ENCODE measurements at regions not wholly inside any gene's neighbourhood (a gene's known extent, or its start where the extent isn't known, plus 50 kb on each side); places are given as distances from the start of the nearest gene placed in this dataset.

DNA sequence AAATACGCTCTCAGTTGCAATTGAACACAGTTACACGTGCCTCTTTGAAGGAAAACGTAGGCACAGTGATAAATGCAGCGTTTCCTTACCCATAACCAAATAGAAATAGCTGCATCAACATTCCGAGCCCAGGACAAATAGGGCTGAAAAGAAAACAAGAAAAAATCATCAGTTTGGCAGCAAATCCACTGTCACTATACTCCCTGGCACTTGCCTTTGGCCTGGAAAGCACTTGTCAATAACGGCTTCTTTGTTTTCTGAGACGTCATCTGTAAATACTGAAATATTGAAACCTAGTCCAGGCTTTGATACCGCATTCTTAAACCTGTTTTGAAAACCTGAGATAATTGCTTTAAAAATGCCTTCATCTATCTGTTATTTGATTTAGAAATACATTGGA is 167.2 kb upstream of the AKR1E2 start:
- intact Hi-C loops (cut with micrococcal nuclease), result loop anchor here (5.0 to 10.0 kb wide), 7 partner anchors 109 to 1221 kb away; partner anchors contain the start of gene KLF6 (in 1 of the 2)

GRCh38 chr10:4656576-4657194 is 169.3 kb upstream of the AKR1E2 start:
- Mint-ChIP-seq H3K4me1 (peaks cover 0 to 11% (median 0%) of the 10 kb centered on the region in 7 donors), H3K27ac (no peak overlapping the region), H3K4me3 (no peak overlapping the region), H3K36me3 (no peaks in the 10 kb centered on the region), H3K27me3 (peaks cover 4 to 30% (median 8%) of the 10 kb centered on the region in 5 donors), H3K9me3 (no peaks in the 10 kb centered on the region)
- Histone ChIP-seq H3K4me1 (ENCODE audit: control insufficient read depth in 2 of 2, insufficient read depth in 2 of 2, low read length in 2 of 2) (no peaks in the 10 kb centered on the region), H3K27ac (ENCODE audit: low read depth, low read length) (no peak overlapping the region), H3K9me3 (ENCODE audit: control insufficient read depth in 2 of 3, low read length in 3 of 3) (no peaks in the 10 kb centered on the region), H3K27me3 (ENCODE audit: control insufficient read depth in 2 of 2, insufficient read depth in 2 of 2, low read length in 2 of 2) (no peaks in the 10 kb centered on the region), H3K36me3 (ENCODE audit: control insufficient read depth in 2 of 3, insufficient read depth in 3 of 3, low read length in 3 of 3) (no peaks in the 10 kb centered on the region), H3K4me3 (ENCODE audit: low read length) (no peak overlapping the region)
- ChIA-PET POLR2A (no interaction called here), CTCF (interaction anchor here (0.6 to 5.4 kb wide), 9 partner anchors 14 to 1464 kb away, joined by 3 to 33 read pairs (median 4); no protein-coding TSS in a partner anchor)
- intact Hi-C loops (cut with micrococcal nuclease), result loop anchor here (1.0 to 10.0 kb wide), 13 partner anchors 111 to 1463 kb away; partner anchors contain the start of gene KLF6 (in 1 of the 2)
- ATAC-seq (no peak), DNase-seq (peak in 8 of 9 donors; percentile 16 to 50 (median 36))

More for the DNA sequence above, 167.2 kb upstream of the AKR1E2 start:
- H3K4me3 ChIP-seq (ENCODE audit: low read length), result no peak overlapping the region
- H3K27me3 Mint-ChIP-seq, result peaks cover 8 to 42% (median 13%) of the 10 kb centered on the region in 5 donors
- DNase-seq (no peak), ATAC-seq (no peak)
- no peak overlapping the region for H3K4me3 Mint-ChIP-seq
- H3K27ac Mint-ChIP-seq, result no peak overlapping the region
- no peak overlapping the region for H3K27ac ChIP-seq (ENCODE audit: low read depth, low read length)
- POLR2A ChIA-PET, result no interaction called here
- H3K9me3 ChIP-seq (ENCODE audit: control insufficient read depth in 2 of 3, low read length in 3 of 3), result no peaks in the 10 kb centered on the region
- CTCF ChIA-PET, result interaction anchor here (0.6 to 5.4 kb wide), 5 partner anchors 22 to 1461 kb away, joined by 3 to 33 read pairs (median 5); no protein-coding TSS in a partner anchor
- H3K27me3 ChIP-seq (ENCODE audit: control insufficient read depth in 2 of 2, insufficient read depth in 2 of 2, low read length in 2 of 2), result no peaks in the 10 kb centered on the region
- no peaks in the 10 kb centered on the region for H3K4me1 ChIP-seq (ENCODE audit: control insufficient read depth in 2 of 2, insufficient read depth in 2 of 2, low read length in 2 of 2)
- no peaks in the 10 kb centered on the region for H3K9me3 Mint-ChIP-seq
- H3K4me1 Mint-ChIP-seq, result no peaks in the 10 kb centered on the region
- no peaks in the 10 kb centered on the region for H3K36me3 Mint-ChIP-seq
- no peaks in the 10 kb centered on the region for H3K36me3 ChIP-seq (ENCODE audit: control insufficient read depth in 2 of 3, insufficient read depth in 3 of 3, low read length in 3 of 3)

- no peaks in the 10 kb centered on the region for H3K36me3 ChIP-seq (ENCODE audit: control insufficient read depth in 2 of 3, insufficient read depth in 3 of 3, low read length in 3 of 3)
- no peak for ATAC-seq
- H3K36me3 Mint-ChIP-seq, result no peaks in the 10 kb centered on the region
- no peaks in the 10 kb centered on the region for H3K9me3 ChIP-seq (ENCODE audit: control insufficient read depth in 2 of 3, low read length in 3 of 3)
- H3K4me3 Mint-ChIP-seq, result no peak overlapping the region
- no peak overlapping the region for H3K27ac ChIP-seq (ENCODE audit: low read depth, low read length)
- intact Hi-C loops (cut with micrococcal nuclease), result loop anchor here (1.0 to 10.0 kb wide), 13 partner anchors 111 to 1463 kb away; partner anchors contain the start of gene KLF6 (in 1 of the 2)
- peaks cover 0 to 19% (median 0%) of the 10 kb centered on the region in 7 donors for H3K4me1 Mint-ChIP-seq
- H3K4me1 ChIP-seq (ENCODE audit: control insufficient read depth in 2 of 2, insufficient read depth in 2 of 2, low read length in 2 of 2), result no peaks in the 10 kb centered on the region
- ChIA-PET CTCF (interaction anchor here (0.6 to 1.3 kb wide), 2 partner anchors 9 to 1458 kb away, joined by 3 to 5 read pairs; no protein-coding TSS in a partner anchor), POLR2A (no interaction called here)
- H3K9me3 Mint-ChIP-seq, result no peaks in the 10 kb centered on the region
- DNase-seq, result no peak
- no peak overlapping the region for H3K4me3 ChIP-seq (ENCODE audit: low read length)
- peaks cover 4 to 26% (median 8%) of the 10 kb centered on the region in 5 donors for H3K27me3 Mint-ChIP-seq
- no peak overlapping the region for H3K27ac Mint-ChIP-seq
- H3K27me3 ChIP-seq (ENCODE audit: control insufficient read depth in 2 of 2, insufficient read depth in 2 of 2, low read length in 2 of 2), result no peaks in the 10 kb centered on the region
Observed at GRCh38 chr10:4655879-4656278, 170.1 kb upstream of the AKR1E2 start.

GRCh38 chr10:4655406-4655805 is 170.6 kb upstream of the AKR1E2 start:
- CTCF ChIA-PET, result interaction anchor here (0.5 to 1.3 kb wide), 4 partner anchors 9 to 1458 kb away, joined by 3 to 5 read pairs (median 4); no protein-coding TSS in a partner anchor

DNA sequence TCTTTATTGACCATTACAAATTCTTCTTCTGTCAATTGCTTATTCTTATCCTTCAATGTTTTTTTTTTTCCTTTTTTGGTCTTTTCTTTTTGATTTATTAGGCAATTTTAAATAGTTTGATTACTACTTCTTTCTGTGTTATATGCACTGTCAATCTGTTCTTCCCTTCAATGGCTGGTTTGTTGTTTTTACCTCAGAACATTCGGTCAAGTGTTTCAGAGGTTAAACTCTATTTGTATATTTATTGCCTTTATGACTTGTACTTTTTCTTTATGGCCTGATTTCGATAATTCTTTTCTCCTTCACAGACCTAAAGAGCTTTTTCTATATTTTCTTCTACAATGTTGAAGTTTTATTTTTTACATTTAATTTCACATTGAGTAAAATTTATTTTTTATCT is 171.5 kb upstream of the AKR1E2 start:
- ChIA-PET CTCF (interaction anchor here (0.6 to 1.3 kb wide), 4 partner anchors 24 to 1457 kb away, joined by 3 to 5 read pairs (median 4); no protein-coding TSS in a partner anchor), POLR2A (no interaction called here)
- H3K4me1 Mint-ChIP-seq, result peaks cover 0 to 24% (median 0%) of the 10 kb centered on the region in 7 donors
- Histone ChIP-seq H3K4me1 (ENCODE audit: control insufficient read depth in 2 of 2, insufficient read depth in 2 of 2, low read length in 2 of 2) (no peaks in the 10 kb centered on the region), H3K4me3 (ENCODE audit: low read length) (no peak overlapping the region), H3K36me3 (ENCODE audit: control insufficient read depth in 2 of 3, insufficient read depth in 3 of 3, low read length in 3 of 3) (no peaks in the 10 kb centered on the region), H3K27ac (ENCODE audit: low read depth, low read length) (no peak overlapping the region), H3K9me3 (ENCODE audit: control insufficient read depth in 2 of 3, low read length in 3 of 3) (no peaks in the 10 kb centered on the region), H3K27me3 (ENCODE audit: control insufficient read depth in 2 of 2, insufficient read depth in 2 of 2, low read length in 2 of 2) (no peaks in the 10 kb centered on the region)
- H3K36me3 Mint-ChIP-seq, result no peaks in the 10 kb centered on the region
- no peak for DNase-seq
- intact Hi-C loops (cut with micrococcal nuclease), result loop anchor here in 1 of 2 donors (10.0 kb wide), 4 partner anchors 410 to 870 kb away; partner anchors contain the start of gene KLF6
- H3K27me3 Mint-ChIP-seq, result peaks cover 0 to 15% (median 3%) of the 10 kb centered on the region in 5 donors
- H3K4me3 Mint-ChIP-seq, result no peak overlapping the region
- no peak overlapping the region for H3K27ac Mint-ChIP-seq
- H3K9me3 Mint-ChIP-seq, result no peaks in the 10 kb centered on the region
- no peak for ATAC-seq

More at GRCh38 chr10:4655406-4655805, 170.6 kb upstream of the AKR1E2 start:
- Mint-ChIP-seq H3K9me3 (no peaks in the 10 kb centered on the region), H3K27me3 (peaks cover 2 to 21% (median 8%) of the 10 kb centered on the region in 5 donors), H3K36me3 (no peaks in the 10 kb centered on the region), H3K4me1 (peaks cover 0 to 20% (median 0%) of the 10 kb centered on the region in 7 donors), H3K27ac (no peak overlapping the region), H3K4me3 (no peak overlapping the region)
- no peaks in the 10 kb centered on the region for H3K27me3 ChIP-seq (ENCODE audit: control insufficient read depth in 2 of 2, insufficient read depth in 2 of 2, low read length in 2 of 2)
- H3K9me3 ChIP-seq (ENCODE audit: control insufficient read depth in 2 of 3, low read length in 3 of 3), result no peaks in the 10 kb centered on the region
- no peak for ATAC-seq
- no peaks in the 10 kb centered on the region for H3K4me1 ChIP-seq (ENCODE audit: control insufficient read depth in 2 of 2, insufficient read depth in 2 of 2, low read length in 2 of 2)
- H3K36me3 ChIP-seq (ENCODE audit: control insufficient read depth in 2 of 3, insufficient read depth in 3 of 3, low read length in 3 of 3), result no peaks in the 10 kb centered on the region
- no peak for DNase-seq
- H3K4me3 ChIP-seq (ENCODE audit: low read length), result no peak overlapping the region
- H3K27ac ChIP-seq (ENCODE audit: low read depth, low read length), result no peak overlapping the region
- POLR2A ChIA-PET, result no interaction called here
- intact Hi-C loops (cut with micrococcal nuclease), result loop anchor here (5.0 to 10.0 kb wide), 7 partner anchors 112 to 1218 kb away; partner anchors contain the start of gene KLF6 (in 1 of the 2)

DNA sequence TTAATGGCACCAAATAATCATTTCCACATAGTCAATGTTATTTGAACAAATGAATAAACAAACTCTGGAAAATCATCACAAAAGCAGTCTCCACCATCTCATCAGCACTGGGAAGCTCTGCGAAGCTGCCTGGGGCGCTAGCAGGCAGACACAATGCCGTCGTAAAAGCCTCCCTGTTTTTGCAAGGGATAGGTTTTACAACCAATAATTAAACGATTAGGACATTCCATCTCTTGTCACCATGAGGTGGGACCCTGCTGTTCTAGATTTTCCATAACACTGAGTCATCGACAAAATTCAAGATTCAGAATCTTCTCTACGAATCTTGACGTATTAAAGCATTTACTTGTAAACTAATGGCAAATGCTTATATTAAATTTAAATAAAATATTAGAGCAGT is 172.8 kb upstream of the AKR1E2 start:
- H3K4me3 ChIP-seq (ENCODE audit: low read length), result no peak overlapping the region
- DNase-seq (no peak), ATAC-seq (no peak)
- H3K27me3 Mint-ChIP-seq, result peaks cover 0 to 10% (median 0%) of the 10 kb centered on the region in 5 donors
- no peaks in the 10 kb centered on the region for H3K27me3 ChIP-seq (ENCODE audit: control insufficient read depth in 2 of 2, insufficient read depth in 2 of 2, low read length in 2 of 2)
- H3K9me3 ChIP-seq (ENCODE audit: control insufficient read depth in 2 of 3, low read length in 3 of 3), result no peaks in the 10 kb centered on the region
- CTCF ChIA-PET, result interaction anchor here (1.3 kb wide), 1 partner anchor 1413 kb away, joined by 4 read pairs; no protein-coding TSS in a partner anchor
- H3K27ac Mint-ChIP-seq, result no peak overlapping the region
- no peaks in the 10 kb centered on the region for H3K9me3 Mint-ChIP-seq
- intact Hi-C loops (cut with micrococcal nuclease), result loop anchor here in 1 of 2 donors (10.0 kb wide), 4 partner anchors 408 to 868 kb away; partner anchors contain the start of gene KLF6
- H3K4me3 Mint-ChIP-seq, result no peak overlapping the region
- H3K27ac ChIP-seq (ENCODE audit: low read depth, low read length), result no peak overlapping the region
- H3K4me1 Mint-ChIP-seq, result peaks cover 0 to 24% (median 0%) of the 10 kb centered on the region in 7 donors
- POLR2A ChIA-PET, result no interaction called here
- H3K36me3 Mint-ChIP-seq, result peaks cover 0 to 2% (median 0%) of the 10 kb centered on the region in 5 donors
- no peaks in the 10 kb centered on the region for H3K36me3 ChIP-seq (ENCODE audit: control insufficient read depth in 2 of 3, insufficient read depth in 3 of 3, low read length in 3 of 3)
- no peaks in the 10 kb centered on the region for H3K4me1 ChIP-seq (ENCODE audit: control insufficient read depth in 2 of 2, insufficient read depth in 2 of 2, low read length in 2 of 2)

Data from naive thymus-derived CD4-positive, alpha-beta T cell (primary cell).